Natural killer cell treated with Interleukin-12 subunit alpha and Interleukin-12 subunit beta and Interleukin-15 and Interleukin-18, amount 100 ng/mL, for 72 hours (primary cell): ENCODE measurements at regions not wholly inside any gene's neighbourhood (a gene's known extent, or its start where the extent isn't known, plus 50 kb on each side); places are given as distances from the start of the nearest gene placed in this dataset.
"Not testable (repeated sequence)": the region's sequence is repeated elsewhere in the genome, so short reads cannot be mapped to it uniquely, and the experiment has no call there.

Experiments
- ATAC-seq, 2 donors: fragments of 150-1000 bp; cut with Tn5 transposase in 1 of 2; sonication (Bioruptor Pico), chemical (Tn5 transposase) in 1 of 2; 2 replicates each; pipeline ENCODE4 v1.10.0; 2021
- DNase-seq: peaks from one replicate; pipeline ENCODE4 v3.0.0; 2022; ENCODE audit warnings: low spot score
- H3K27ac Mint-ChIP-seq, 2 donors: 1 replicate in 1 of 2; 2 replicates in 1 of 2; pipeline ENCODE4 v1.8.0; 2022; ENCODE audit warnings: mixed read lengths in 2 of 2, mild to moderate bottlenecking in 1 of 2, moderate library complexity in 1 of 2
- H3K27me3 Mint-ChIP-seq, 2 donors: 1 replicate in 1 of 2; 2 replicates in 1 of 2; pipeline ENCODE4 v1.8.0; 2022; ENCODE audit warnings: mixed read lengths in 2 of 2
- H3K36me3 Mint-ChIP-seq: one replicate; pipeline ENCODE4 v1.8.0; 2022; ENCODE audit warnings: mixed read lengths
- H3K4me1 Mint-ChIP-seq, 2 donors: 1 replicate in 1 of 2; 2 replicates in 1 of 2; pipeline ENCODE4 v1.8.0; 2022; ENCODE audit warnings: low read depth in 2 of 2, mixed read lengths in 2 of 2, mild to moderate bottlenecking in 1 of 2
- H3K4me3 Mint-ChIP-seq: one replicate; pipeline ENCODE4 v1.8.0; 2022; ENCODE audit warnings: mixed read lengths
- H3K9me3 Mint-ChIP-seq: 2 replicates; pipeline ENCODE4 v1.8.0; 2022; ENCODE audit warnings: mixed read lengths

- DNase-seq (no peak), ATAC-seq (no peak)
- no peak overlapping the region for H3K4me3 Mint-ChIP-seq
- peaks cover 3% of the 10 kb centered on the region for H3K9me3 Mint-ChIP-seq
- no peaks in the 10 kb centered on the region for H3K4me1 Mint-ChIP-seq
- no peaks in the 10 kb centered on the region for H3K36me3 Mint-ChIP-seq
- peaks cover 0 to 2% of the 10 kb centered on the region in 2 donors for H3K27me3 Mint-ChIP-seq
- no peak overlapping the region for H3K27ac Mint-ChIP-seq
Measured at GRCh38 chr5:158265346-158265745, 406.4 kb upstream of the CLINT1 start.

DNA sequence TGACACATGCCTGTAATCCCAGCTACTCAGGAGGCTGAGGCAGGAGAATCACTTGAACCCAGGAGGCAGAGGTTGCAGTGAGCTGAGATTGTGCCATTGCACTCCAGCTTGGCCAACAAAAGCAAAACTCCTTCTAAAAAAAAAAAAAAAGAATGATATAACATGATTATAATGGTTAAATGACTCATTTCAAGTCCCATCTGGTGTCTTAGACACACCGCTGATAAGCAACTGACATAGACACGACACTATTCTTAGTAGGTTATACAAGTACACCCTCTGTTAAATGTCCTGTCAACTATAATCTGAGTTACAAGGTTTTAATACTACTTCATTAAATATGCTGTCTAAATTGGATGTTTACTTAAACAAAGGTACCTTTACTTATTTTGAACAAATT lies 405.3 kb upstream of the CLINT1 start:
- Mint-ChIP-seq H3K36me3 (no peaks in the 10 kb centered on the region), H3K27ac (no peak overlapping the region), H3K4me3 (no peak overlapping the region), H3K4me1 (no peaks in the 10 kb centered on the region), H3K9me3 (peaks cover 3% of the 10 kb centered on the region), H3K27me3 (peaks cover 0 to 2% of the 10 kb centered on the region in 2 donors)
- no peak for ATAC-seq
- no peak for DNase-seq

DNA sequence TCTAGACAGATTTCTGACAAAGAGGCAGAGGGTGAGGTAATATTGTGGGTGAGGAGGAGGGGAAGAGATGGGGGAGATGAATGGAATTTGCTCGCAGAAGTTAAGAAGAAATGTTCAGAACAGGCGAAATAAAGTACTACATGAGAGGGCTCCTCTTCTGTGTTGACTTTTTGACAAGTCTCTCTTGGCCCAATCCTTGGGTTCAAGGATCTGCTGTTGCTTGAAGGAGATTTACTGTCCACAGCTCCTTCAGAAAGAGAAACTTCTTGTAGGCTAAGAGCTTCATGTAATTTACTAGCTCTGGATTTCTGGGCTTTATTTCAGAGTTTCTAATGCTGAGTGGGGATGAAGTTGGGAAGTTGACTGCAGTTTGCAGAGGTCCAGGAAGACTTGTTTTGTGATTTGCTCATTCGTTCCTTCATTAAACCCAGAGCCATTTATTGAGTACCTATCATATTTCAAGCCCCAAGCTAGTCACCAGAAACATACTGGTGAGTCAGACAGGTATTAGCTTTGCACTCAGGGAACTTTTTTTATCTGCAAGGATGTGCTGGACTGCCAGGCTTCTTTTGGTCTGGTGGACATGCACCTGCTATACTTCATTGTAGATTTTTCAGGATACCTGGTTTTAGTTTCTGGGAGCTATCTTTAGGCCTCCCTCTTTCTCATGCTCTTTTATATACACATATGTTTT lies 402.9 kb upstream of the CLINT1 start:
- no peaks in the 10 kb centered on the region for H3K4me1 Mint-ChIP-seq
- H3K27ac Mint-ChIP-seq: no peak overlapping the region
- peaks cover 0 to 2% of the 10 kb centered on the region in 2 donors for H3K27me3 Mint-ChIP-seq
- no peak overlapping the region for H3K4me3 Mint-ChIP-seq
- DNase-seq (no peak), ATAC-seq (no peak)
- H3K9me3 Mint-ChIP-seq: peaks cover 3% of the 10 kb centered on the region
- no peaks in the 10 kb centered on the region for H3K36me3 Mint-ChIP-seq

- ATAC-seq: no peak
- Mint-ChIP-seq H3K27me3 (peaks cover 0 to 5% of the 10 kb centered on the region in 2 donors), H3K9me3 (peaks cover 4% of the 10 kb centered on the region), H3K27ac (no peak overlapping the region), H3K36me3 (no peaks in the 10 kb centered on the region), H3K4me1 (no peaks in the 10 kb centered on the region), H3K4me3 (no peak overlapping the region)
- DNase-seq: no peak
Measured at GRCh38 chr5:158256096-158256495, 397.2 kb upstream of the CLINT1 start.

GRCh38 chr5:158255609-158256008 lies 396.7 kb upstream of the CLINT1 start:
- H3K4me3 Mint-ChIP-seq: no peak overlapping the region
- no peak for DNase-seq
- H3K9me3 Mint-ChIP-seq: peaks cover 4% of the 10 kb centered on the region
- no peak overlapping the region for H3K27ac Mint-ChIP-seq
- no peaks in the 10 kb centered on the region for H3K4me1 Mint-ChIP-seq
- peaks cover 0 to 8% of the 10 kb centered on the region in 2 donors for H3K27me3 Mint-ChIP-seq
- no peak for ATAC-seq
- no peaks in the 10 kb centered on the region for H3K36me3 Mint-ChIP-seq

DNA sequence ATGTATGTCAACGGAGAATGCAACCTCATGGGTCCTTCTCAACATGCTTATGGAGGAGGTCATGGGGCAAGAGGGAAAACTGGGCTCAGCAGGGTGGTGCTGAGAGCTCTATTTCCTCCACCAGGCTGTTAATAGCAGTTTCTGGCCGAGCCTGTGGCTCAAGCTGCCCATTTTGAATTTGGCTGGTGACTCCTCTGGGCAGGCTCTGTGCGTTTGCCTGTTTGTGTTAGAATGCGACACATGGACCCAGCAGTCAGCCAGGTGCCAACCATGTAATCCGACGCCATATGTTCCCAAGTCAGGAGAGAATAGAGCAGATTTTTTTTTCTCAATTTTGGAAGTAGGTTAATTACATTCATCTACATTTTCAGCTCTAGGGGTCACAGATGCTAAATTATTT lies 387.7 kb upstream of the CLINT1 start:
- Mint-ChIP-seq H3K27ac (no peak overlapping the region), H3K27me3 (peaks cover 5 to 15% of the 10 kb centered on the region in 2 donors), H3K9me3 (no peaks in the 10 kb centered on the region), H3K4me1 (no peaks in the 10 kb centered on the region), H3K4me3 (no peak overlapping the region), H3K36me3 (no peaks in the 10 kb centered on the region)
- no peak for ATAC-seq
- DNase-seq: no peak

- no peak overlapping the region for H3K4me3 Mint-ChIP-seq
- DNase-seq (no peak), ATAC-seq (no peak)
- H3K27me3 Mint-ChIP-seq: peaks cover 5 to 7% of the 10 kb centered on the region in 2 donors
- H3K27ac Mint-ChIP-seq: no peak overlapping the region
- no peaks in the 10 kb centered on the region for H3K4me1 Mint-ChIP-seq
- H3K36me3 Mint-ChIP-seq: no peaks in the 10 kb centered on the region
- no peaks in the 10 kb centered on the region for H3K9me3 Mint-ChIP-seq
Measured at GRCh38 chr5:158245513-158245912, 386.6 kb upstream of the CLINT1 start.

DNA sequence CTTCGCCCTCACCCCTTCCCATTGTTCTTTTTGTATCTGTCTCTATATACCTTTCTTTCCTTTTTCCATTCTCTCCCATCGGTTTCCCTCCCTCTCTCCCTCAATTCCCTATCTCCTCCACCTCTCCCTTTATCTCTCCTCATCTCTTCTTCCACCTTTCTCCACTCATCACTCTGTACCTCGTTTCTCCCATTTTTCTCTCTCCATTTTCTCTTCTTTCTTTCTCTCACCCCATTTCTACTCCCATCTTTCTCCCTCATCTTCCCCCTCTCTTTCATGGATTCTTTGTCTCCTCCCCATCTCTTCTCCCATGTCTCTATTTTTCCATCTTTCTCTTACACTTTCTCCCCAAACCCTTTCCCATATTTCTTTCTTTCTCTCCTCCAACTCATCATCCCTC lies 385.9 kb upstream of the CLINT1 start:
- no peaks in the 10 kb centered on the region for H3K4me1 Mint-ChIP-seq
- no peaks in the 10 kb centered on the region for H3K36me3 Mint-ChIP-seq
- no peak for DNase-seq
- no peak overlapping the region for H3K27ac Mint-ChIP-seq
- peaks cover 5 to 7% of the 10 kb centered on the region in 2 donors for H3K27me3 Mint-ChIP-seq
- no peak for ATAC-seq
- H3K9me3 Mint-ChIP-seq: no peaks in the 10 kb centered on the region
- H3K4me3 Mint-ChIP-seq: no peak overlapping the region

DNA sequence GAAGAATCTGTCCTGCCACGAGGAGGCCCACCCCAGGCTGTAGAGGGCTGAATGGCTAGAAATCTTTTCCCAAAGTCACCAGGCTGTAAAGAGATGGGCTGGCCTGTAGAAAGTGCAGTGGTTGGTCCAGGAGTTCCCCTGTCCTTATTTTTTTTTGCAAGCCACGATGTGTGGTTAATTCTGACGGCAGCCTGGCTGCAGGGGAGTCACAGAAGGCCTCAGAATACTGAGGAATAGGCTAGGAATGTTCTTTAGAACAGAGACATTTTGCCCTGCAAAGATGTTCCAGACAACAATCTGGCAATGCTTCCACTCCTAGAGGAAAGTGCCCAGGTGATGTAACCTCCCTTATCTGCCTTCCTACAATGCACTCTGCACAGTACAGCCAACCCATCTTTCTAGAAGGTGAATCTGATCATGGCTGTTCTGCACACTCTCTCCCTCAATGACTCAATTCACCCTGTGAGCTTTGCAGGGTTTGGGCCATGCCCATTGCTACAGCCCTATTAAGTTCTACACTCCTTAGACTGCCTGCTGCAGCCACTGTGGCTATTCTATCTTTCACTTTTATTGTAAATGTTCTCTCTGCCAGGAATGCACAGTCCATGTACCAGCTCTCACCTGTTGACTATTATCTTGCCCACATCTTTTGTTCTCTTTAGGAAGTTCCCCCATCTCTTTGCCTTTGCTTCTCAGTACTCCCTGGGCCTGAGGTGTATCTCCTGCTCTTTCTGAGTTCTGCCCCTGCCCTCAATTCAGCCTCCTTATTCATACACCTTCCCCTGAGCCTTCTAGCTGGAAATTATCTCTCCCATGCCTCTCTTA lies 377.8 kb upstream of the CLINT1 start:
- peak in 1 of 2 donors; percentile 49 for ATAC-seq

DNA sequence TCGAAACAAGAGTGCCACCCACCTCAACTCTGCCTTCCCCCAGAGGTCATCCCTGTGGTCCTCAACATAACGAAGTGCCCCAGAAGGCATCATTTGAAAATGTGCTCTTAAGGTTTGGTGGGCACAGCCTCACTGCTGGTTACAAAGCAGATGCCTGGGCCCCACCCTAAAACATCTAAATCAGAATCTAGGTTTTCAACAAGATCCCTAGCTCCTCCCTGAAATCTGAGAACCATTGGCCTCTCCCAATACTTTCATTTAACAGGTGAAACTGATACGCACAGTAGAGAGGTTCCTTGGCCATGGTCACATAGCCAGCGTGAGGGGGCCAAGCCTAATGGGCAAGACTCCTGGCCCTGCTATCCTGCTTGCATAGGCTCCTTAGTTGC lies 376.2 kb upstream of the CLINT1 start:
- peaks cover 3 to 5% of the 10 kb centered on the region in 2 donors for H3K4me1 Mint-ChIP-seq
- DNase-seq: no peak
- no peak for ATAC-seq
- no peaks in the 10 kb centered on the region for H3K27me3 Mint-ChIP-seq
- H3K27ac Mint-ChIP-seq: no peak overlapping the region
- H3K36me3 Mint-ChIP-seq: no peaks in the 10 kb centered on the region
- H3K9me3 Mint-ChIP-seq: no peaks in the 10 kb centered on the region
- H3K4me3 Mint-ChIP-seq: no peak overlapping the region

More for the DNA sequence above, 377.8 kb upstream of the CLINT1 start:
- Mint-ChIP-seq H3K27me3 (no peaks in the 10 kb centered on the region), H3K4me3 (no peak overlapping the region), H3K36me3 (no peaks in the 10 kb centered on the region), H3K27ac (no peak overlapping the region), H3K9me3 (no peaks in the 10 kb centered on the region), H3K4me1 (peaks cover 3 to 5% of the 10 kb centered on the region in 2 donors)
- no peak for DNase-seq

DNA sequence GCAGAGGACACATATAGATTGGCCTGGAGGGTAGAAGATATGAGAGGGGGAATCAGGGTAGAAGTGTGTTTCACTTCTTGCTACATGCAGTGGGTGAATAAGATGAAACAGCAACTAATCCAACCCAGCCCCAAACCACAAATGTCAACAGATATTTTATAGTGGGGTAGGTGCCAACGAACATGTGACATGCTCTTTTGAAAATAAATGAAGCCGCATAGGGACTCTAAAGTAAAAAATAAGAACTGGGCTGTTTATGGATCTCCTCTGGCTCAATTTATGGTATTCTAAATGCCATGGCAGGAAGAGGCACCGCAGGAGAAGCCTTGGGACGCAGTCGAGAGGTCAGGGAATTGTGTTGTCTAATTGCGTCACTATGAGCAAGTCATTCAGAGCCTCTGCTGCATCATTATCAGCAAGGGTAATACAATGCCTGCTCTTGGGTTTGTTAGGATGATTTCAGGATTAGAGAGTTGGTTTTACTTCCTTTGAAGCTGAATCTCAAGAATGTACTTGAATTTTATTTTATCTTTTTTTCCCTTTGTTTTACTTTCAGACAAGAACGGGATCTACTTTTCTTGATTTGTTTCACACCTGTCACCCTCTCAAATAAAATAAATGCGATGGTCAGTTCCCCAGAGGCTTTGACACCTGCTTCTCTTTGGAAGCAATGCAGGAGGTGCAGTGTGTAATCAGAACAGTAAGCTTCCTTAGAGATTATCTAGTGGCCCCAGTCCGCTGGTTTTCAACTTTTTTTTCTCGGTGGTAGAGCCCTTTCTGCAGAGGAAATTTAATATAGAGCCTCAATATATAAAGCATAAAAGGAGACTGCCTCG lies 375.6 kb upstream of the CLINT1 start:
- Mint-ChIP-seq H3K4me1 (peaks cover 3 to 5% of the 10 kb centered on the region in 2 donors), H3K9me3 (no peaks in the 10 kb centered on the region), H3K27ac (no peak overlapping the region), H3K36me3 (no peaks in the 10 kb centered on the region), H3K27me3 (no peaks in the 10 kb centered on the region), H3K4me3 (peak overlapping the region; percentile 9)
- ATAC-seq: no peak
- no peak for DNase-seq

- no peak for ATAC-seq
- no peak for DNase-seq
- H3K4me3 Mint-ChIP-seq: no peak overlapping the region
- H3K9me3 Mint-ChIP-seq: no peaks in the 10 kb centered on the region
- no peaks in the 10 kb centered on the region for H3K27me3 Mint-ChIP-seq
- peaks cover 3 to 5% of the 10 kb centered on the region in 2 donors for H3K4me1 Mint-ChIP-seq
- H3K36me3 Mint-ChIP-seq: no peaks in the 10 kb centered on the region
- no peak overlapping the region for H3K27ac Mint-ChIP-seq
Measured at GRCh38 chr5:158233735-158234322, 374.9 kb upstream of the CLINT1 start.

- not testable (repeated sequence) for H3K4me3 Mint-ChIP-seq, H3K36me3 Mint-ChIP-seq, H3K4me1 Mint-ChIP-seq, H3K27me3 Mint-ChIP-seq, H3K9me3 Mint-ChIP-seq, DNase-seq, ATAC-seq, H3K27ac Mint-ChIP-seq
Measured at GRCh38 chr5:158227314-158227713, 368.4 kb upstream of the CLINT1 start.
